ENCODE measurements at regions not wholly inside any gene's neighbourhood (a gene's known extent, or its start where the extent isn't known, plus 50 kb on each side); places are given as distances from the start of the nearest gene placed in this dataset.
A peak's percentile ranks its signal among the peaks of the same experiment; 100 is the strongest.

- Histone ChIP-seq H2AK5ac (ENCODE audit: low read depth, low read length) (peak overlapping the region; percentile 67), H4K20me1 (ENCODE audit: insufficient read depth, low read length) (no peaks in the 10 kb centered on the region), H3K9ac (ENCODE audit: low read depth, low read length) (no peak overlapping the region), H3K4me1 (ENCODE audit: control insufficient read depth, insufficient read depth, low read length) (peaks cover 8% of the 10 kb centered on the region), H4K91ac (ENCODE audit: insufficient read depth, low read depth, low read length) (peak overlapping the region; percentile 47; the same call in 1 of the 2 replicates), H2AFZ (replicated peaks; ENCODE audit: low read length, poor library complexity) (peak overlapping the region; percentile 74), H3K27ac (ENCODE audit: insufficient read depth, low read length) (peak overlapping the region; percentile 13), H3K79me1 (ENCODE audit: low read depth in 1 of 2, low read length in 2 of 2) (no peaks in the 10 kb centered on the region), H2BK20ac (ENCODE audit: low read depth, low read length) (peak overlapping the region; percentile 75; the same call in 1 of the 2 replicates), H3K4ac (ENCODE audit: low read depth, low read length) (peak overlapping the region; percentile 78), H2BK15ac (ENCODE audit: low read depth, low read length) (peak overlapping the region; percentile 72; the same call in 1 of the 3 replicates), H4K8ac (ENCODE audit: low read depth in 2 of 2, low read length in 2 of 2) (peak overlapping the region in 1 of 2 experiments; percentile 63; a peak in 1 of 4 replicates), H3K56ac (ENCODE audit: extremely low read depth, insufficient read depth, low read length) (peak overlapping the region; percentile 7; the same call in 1 of the 2 replicates), H2AK9ac (replicated peaks; ENCODE audit: low read depth, low read length, poor library complexity) (no peak overlapping the region), H3K9me1 (ENCODE audit: insufficient read depth, low read length) (peaks cover 4% of the 10 kb centered on the region; the same call in 1 of the 2 replicates), H3K14ac (replicated peaks; ENCODE audit: low read depth, low read length) (peak overlapping the region; percentile 73), H3K23ac (ENCODE audit: low read depth, low read length) (no peak overlapping the region), H3K4me3 (ENCODE audit: insufficient read depth, low read depth, low read length) (no peak overlapping the region), H3K36me3 (ENCODE audit: control insufficient read depth, insufficient read depth, low read length) (no peaks in the 10 kb centered on the region), H3K4me2 (ENCODE audit: low read depth, low read length) (peak overlapping the region; percentile 44), H3K27me3 (ENCODE audit: control insufficient read depth, insufficient read depth, low read length) (no peaks in the 10 kb centered on the region; the same call in 1 of the 2 replicates), H2BK120ac (ENCODE audit: low read depth, low read length) (peak overlapping the region; percentile 85), H4K5ac (ENCODE audit: low read depth, low read length) (no peak overlapping the region; the same call in 1 of the 2 replicates), H3K18ac (ENCODE audit: low read depth, low read length) (peak overlapping the region; percentile 11; the same call in 1 of the 2 replicates), H3K9me3 (ENCODE audit: control insufficient read depth, insufficient read depth, low read length) (no peaks in the 10 kb centered on the region), H2BK5ac (ENCODE audit: low read depth, low read length, poor library complexity, severe bottlenecking) (no peak overlapping the region)
- POLR2A ChIA-PET (ENCODE audit: unreplicated experiment), result no interaction called here
- dilution Hi-C loops (cut with HindIII; ENCODE audit: low sequenced_read_pairs, unreplicated experiment), result no loop called here
- CTCF ChIA-PET, result interaction anchor here (0.6 to 2.4 kb wide), 12 partner anchors 22 to 662 kb away, joined by 3 to 14 read pairs (median 3); partner anchors contain the start of gene GREM2
- no TSS peak for BruUV-seq (replicated peaks)
- 33% methylated on average over 1 of the region's 5 CpGs; no CpG with 5 or more reads in 1 of the 2 experiments for WGBS, 2 experiments (ENCODE audit: extremely low coverage in 2 of 2, insufficient read length in 1 of 2)
- DNase-seq, result peak; percentile 59
- in situ Hi-C loops (cut with MboI; ENCODE audit: low sequenced_read_pairs), result loop anchor here (5.0 to 25.0 kb wide), 3 partner anchors 229 to 664 kb away; no protein-coding TSS in a partner anchor
- TF ChIP-seq ELK1 (IDR thresholded peaks at IDR 0.05; ENCODE audit: borderline replicate concordance, low read depth, low read length) (no peak), RCOR1 (IDR thresholded peaks at IDR 0.05; ENCODE audit: insufficient replicate concordance, low read length) (no peak), BHLHE40 (IDR thresholded peaks at IDR 0.05; ENCODE audit: low read depth, low read length) (no peak), RFX5 (IDR thresholded peaks at IDR 0.05; ENCODE audit: low read depth, low read length) (no peak), CTCF (conservative IDR thresholded peaks at IDR 0.05; ENCODE audit: low read depth, low read length) (no peak), MAZ (IDR thresholded peaks at IDR 0.05; ENCODE audit: borderline replicate concordance, low read depth, low read length) (no peak), RAD21 (IDR thresholded peaks at IDR 0.05; ENCODE audit: low read length) (no peak), NFE2L2 (IDR thresholded peaks at IDR 0.05; ENCODE audit: low read depth, low read length) (no peak), POLR2A (IDR thresholded peaks at IDR 0.05; ENCODE audit: low read depth, low read length) (no peak), SMC3 (IDR thresholded peaks at IDR 0.05; ENCODE audit: low read depth, low read length) (no peak), USF2 (IDR thresholded peaks at IDR 0.05; ENCODE audit: low read depth, low read length) (no peak), FOS (IDR thresholded peaks at IDR 0.05; ENCODE audit: low read depth, low read length) (no peak), CHD1 (IDR thresholded peaks at IDR 0.05; ENCODE audit: low read depth, low read length) (no peak), MXI1 (IDR thresholded peaks at IDR 0.05; ENCODE audit: borderline replicate concordance, low read depth, low read length) (no peak), MAFK (IDR thresholded peaks at IDR 0.05; ENCODE audit: low read depth, low read length) (no peak), CEBPB (IDR thresholded peaks at IDR 0.05; ENCODE audit: low read depth, low read length) (no peak)
- peak; percentile 78 for ATAC-seq (ENCODE audit: low read depth)
- intact Hi-C loops (cut with micrococcal nuclease), result loop anchor here (2.0 kb wide), 1 partner anchor 79 kb away; the partner anchor contains the start of gene GREM2
These were observed 79.5 kb upstream of the GREM2 start for GRCh38 chr1:240691501-240691900.
